ENCODE measurements at regions not wholly inside any gene's neighbourhood (a gene's known extent, or its start where the extent isn't known, plus 50 kb on each side); places are given as distances from the start of the nearest gene placed in this dataset.

- TF ChIP-seq HMGA2 (CRISPR knock-in tag; IDR thresholded peaks at IDR 0.05) (no peak), HMGXB4 (CRISPR knock-in tag; IDR thresholded peaks at IDR 0.05) (no peak), ZNF263 (CRISPR knock-in tag; IDR thresholded peaks at IDR 0.05; ENCODE audit: low read depth) (no peak), OVOL2 (CRISPR knock-in tag; IDR thresholded peaks at IDR 0.05; ENCODE audit: borderline replicate concordance) (no peak), EMX1 (CRISPR knock-in tag; IDR thresholded peaks at IDR 0.05) (no peak), SMAD4 (CRISPR knock-in tag; IDR thresholded peaks at IDR 0.05) (no peak), RORB (CRISPR knock-in tag; IDR thresholded peaks at IDR 0.05) (no peak), ATF3 (CRISPR knock-in tag; conservative IDR thresholded peaks at IDR 0.05) (no peak)
- TF ChIP-seq, protein P1, sequence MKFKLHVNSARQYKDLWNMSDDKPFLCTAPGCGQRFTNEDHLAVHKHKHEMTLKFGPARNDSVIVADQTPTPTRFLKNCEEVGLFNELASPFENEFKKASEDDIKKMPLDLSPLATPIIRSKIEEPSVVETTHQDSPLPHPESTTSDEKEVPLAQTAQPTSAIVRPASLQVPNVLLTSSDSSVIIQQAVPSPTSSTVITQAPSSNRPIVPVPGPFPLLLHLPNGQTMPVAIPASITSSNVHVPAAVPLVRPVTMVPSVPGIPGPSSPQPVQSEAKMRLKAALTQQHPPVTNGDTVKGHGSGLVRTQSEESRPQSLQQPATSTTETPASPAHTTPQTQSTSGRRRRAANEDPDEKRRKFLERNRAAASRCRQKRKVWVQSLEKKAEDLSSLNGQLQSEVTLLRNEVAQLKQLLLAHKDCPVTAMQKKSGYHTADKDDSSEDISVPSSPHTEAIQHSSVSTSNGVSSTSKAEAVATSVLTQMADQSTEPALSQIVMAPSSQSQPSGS (CRISPR knock-in tag; IDR thresholded peaks at IDR 0.05; ENCODE audit: borderline replicate concordance, low read depth) = no peak
- TF ChIP-seq, protein P2, sequence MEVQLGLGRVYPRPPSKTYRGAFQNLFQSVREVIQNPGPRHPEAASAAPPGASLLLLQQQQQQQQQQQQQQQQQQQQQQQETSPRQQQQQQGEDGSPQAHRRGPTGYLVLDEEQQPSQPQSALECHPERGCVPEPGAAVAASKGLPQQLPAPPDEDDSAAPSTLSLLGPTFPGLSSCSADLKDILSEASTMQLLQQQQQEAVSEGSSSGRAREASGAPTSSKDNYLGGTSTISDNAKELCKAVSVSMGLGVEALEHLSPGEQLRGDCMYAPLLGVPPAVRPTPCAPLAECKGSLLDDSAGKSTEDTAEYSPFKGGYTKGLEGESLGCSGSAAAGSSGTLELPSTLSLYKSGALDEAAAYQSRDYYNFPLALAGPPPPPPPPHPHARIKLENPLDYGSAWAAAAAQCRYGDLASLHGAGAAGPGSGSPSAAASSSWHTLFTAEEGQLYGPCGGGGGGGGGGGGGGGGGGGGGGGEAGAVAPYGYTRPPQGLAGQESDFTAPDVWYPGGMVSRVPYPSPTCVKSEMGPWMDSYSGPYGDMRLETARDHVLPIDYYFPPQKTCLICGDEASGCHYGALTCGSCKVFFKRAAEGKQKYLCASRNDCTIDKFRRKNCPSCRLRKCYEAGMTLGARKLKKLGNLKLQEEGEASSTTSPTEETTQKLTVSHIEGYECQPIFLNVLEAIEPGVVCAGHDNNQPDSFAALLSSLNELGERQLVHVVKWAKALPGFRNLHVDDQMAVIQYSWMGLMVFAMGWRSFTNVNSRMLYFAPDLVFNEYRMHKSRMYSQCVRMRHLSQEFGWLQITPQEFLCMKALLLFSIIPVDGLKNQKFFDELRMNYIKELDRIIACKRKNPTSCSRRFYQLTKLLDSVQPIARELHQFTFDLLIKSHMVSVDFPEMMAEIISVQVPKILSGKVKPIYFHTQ (CRISPR knock-in tag; IDR thresholded peaks at IDR 0.05) = no peak
- TF ChIP-seq, protein P3, sequence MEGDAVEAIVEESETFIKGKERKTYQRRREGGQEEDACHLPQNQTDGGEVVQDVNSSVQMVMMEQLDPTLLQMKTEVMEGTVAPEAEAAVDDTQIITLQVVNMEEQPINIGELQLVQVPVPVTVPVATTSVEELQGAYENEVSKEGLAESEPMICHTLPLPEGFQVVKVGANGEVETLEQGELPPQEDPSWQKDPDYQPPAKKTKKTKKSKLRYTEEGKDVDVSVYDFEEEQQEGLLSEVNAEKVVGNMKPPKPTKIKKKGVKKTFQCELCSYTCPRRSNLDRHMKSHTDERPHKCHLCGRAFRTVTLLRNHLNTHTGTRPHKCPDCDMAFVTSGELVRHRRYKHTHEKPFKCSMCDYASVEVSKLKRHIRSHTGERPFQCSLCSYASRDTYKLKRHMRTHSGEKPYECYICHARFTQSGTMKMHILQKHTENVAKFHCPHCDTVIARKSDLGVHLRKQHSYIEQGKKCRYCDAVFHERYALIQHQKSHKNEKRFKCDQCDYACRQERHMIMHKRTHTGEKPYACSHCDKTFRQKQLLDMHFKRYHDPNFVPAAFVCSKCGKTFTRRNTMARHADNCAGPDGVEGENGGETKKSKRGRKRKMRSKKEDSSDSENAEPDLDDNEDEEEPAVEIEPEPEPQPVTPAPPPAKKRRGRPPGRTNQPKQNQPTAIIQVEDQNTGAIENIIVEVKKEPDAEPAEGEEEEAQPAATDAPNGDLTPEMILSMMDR (IDR thresholded peaks at IDR 0.05) = no peak
Observed at GRCh38 chr20:6426287-6426891, 303.6 kb upstream of the FERMT1 start (continued).

GRCh38 chr20:6421321-6422248, 298.8 kb upstream of the FERMT1 start:
- no peak overlapping the region for H3K4me3 Mint-ChIP-seq
- TF ChIP-seq NR2C2 (CRISPR knock-in tag; IDR thresholded peaks at IDR 0.05) (no peak), OVOL2 (CRISPR knock-in tag; IDR thresholded peaks at IDR 0.05; ENCODE audit: borderline replicate concordance) (no peak), SMAD3 (CRISPR knock-in tag; IDR thresholded peaks at IDR 0.05; ENCODE audit: borderline replicate concordance) (no peak), ATF3 (CRISPR knock-in tag; conservative IDR thresholded peaks at IDR 0.05) (no peak), KAT7 (CRISPR knock-in tag; IDR thresholded peaks at IDR 0.05; ENCODE audit: borderline replicate concordance) (no peak), IRF2 (CRISPR knock-in tag; IDR thresholded peaks at IDR 0.05; ENCODE audit: borderline replicate concordance, low read depth) (no peak), ZNF671 (CRISPR knock-in tag; IDR thresholded peaks at IDR 0.05) (no peak)
- TF ChIP-seq, protein P4, sequence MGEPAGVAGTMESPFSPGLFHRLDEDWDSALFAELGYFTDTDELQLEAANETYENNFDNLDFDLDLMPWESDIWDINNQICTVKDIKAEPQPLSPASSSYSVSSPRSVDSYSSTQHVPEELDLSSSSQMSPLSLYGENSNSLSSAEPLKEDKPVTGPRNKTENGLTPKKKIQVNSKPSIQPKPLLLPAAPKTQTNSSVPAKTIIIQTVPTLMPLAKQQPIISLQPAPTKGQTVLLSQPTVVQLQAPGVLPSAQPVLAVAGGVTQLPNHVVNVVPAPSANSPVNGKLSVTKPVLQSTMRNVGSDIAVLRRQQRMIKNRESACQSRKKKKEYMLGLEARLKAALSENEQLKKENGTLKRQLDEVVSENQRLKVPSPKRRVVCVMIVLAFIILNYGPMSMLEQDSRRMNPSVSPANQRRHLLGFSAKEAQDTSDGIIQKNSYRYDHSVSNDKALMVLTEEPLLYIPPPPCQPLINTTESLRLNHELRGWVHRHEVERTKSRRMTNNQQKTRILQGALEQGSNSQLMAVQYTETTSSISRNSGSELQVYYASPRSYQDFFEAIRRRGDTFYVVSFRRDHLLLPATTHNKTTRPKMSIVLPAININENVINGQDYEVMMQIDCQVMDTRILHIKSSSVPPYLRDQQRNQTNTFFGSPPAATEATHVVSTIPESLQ (CRISPR knock-in tag; IDR thresholded peaks at IDR 0.05) = no peak
- ChIA-PET POLR2A (no interaction called here), CTCF (no interaction called here)
- H3K9me3 Mint-ChIP-seq = no peaks in the 10 kb centered on the region
- H3K27ac Mint-ChIP-seq = no peak overlapping the region
- ATAC-seq (no peak), DNase-seq (ENCODE audit: low spot score) (no peak)
- H3K4me1 Mint-ChIP-seq = peaks cover 11% of the 10 kb centered on the region
- H3K36me3 Mint-ChIP-seq = no peaks in the 10 kb centered on the region
- no peaks in the 10 kb centered on the region for H3K27me3 Mint-ChIP-seq (ENCODE audit: low read depth)
